GM18517 (cell line): ENCODE measurements at regions not wholly inside any gene's neighbourhood (a gene's known extent, or its start where the extent isn't known, plus 50 kb on each side); places are given as distances from the start of the nearest gene placed in this dataset.
A peak's percentile ranks its signal among the peaks of the same experiment; 100 is the strongest.

ENCODE experiments used
- ATAC-seq: cut with Tn5 transposase; IDR thresholded peaks from one replicate; pipeline ENCODE4 v1.9.1; 2021; ENCODE audit warnings: mild to moderate bottlenecking, moderate library complexity; ENCODE audit not compliant: unreplicated experiment

- no peak for ATAC-seq
Observed at GRCh38 chr5:56494300-56494731, 261.2 kb upstream of the ANKRD55 start.

- ATAC-seq: no peak
Observed at GRCh38 chr5:56493766-56494165, 260.6 kb upstream of the ANKRD55 start.

- no peak for ATAC-seq
Observed at GRCh38 chr5:56493308-56493707, 260.2 kb upstream of the ANKRD55 start.

GRCh38 chr5:56492812-56493211 lies 259.7 kb upstream of the ANKRD55 start:
- no peak for ATAC-seq

- no peak for ATAC-seq
Observed at GRCh38 chr5:56490971-56491468, 257.9 kb upstream of the ANKRD55 start.

GRCh38 chr5:56489272-56489671 lies 256.1 kb upstream of the ANKRD55 start:
- ATAC-seq: no peak

- ATAC-seq: no peak
Observed at GRCh38 chr5:56487528-56488115, 254.5 kb upstream of the ANKRD55 start.

GRCh38 chr5:56482363-56482762 lies 249.2 kb upstream of the ANKRD55 start:
- no peak for ATAC-seq

DNA sequence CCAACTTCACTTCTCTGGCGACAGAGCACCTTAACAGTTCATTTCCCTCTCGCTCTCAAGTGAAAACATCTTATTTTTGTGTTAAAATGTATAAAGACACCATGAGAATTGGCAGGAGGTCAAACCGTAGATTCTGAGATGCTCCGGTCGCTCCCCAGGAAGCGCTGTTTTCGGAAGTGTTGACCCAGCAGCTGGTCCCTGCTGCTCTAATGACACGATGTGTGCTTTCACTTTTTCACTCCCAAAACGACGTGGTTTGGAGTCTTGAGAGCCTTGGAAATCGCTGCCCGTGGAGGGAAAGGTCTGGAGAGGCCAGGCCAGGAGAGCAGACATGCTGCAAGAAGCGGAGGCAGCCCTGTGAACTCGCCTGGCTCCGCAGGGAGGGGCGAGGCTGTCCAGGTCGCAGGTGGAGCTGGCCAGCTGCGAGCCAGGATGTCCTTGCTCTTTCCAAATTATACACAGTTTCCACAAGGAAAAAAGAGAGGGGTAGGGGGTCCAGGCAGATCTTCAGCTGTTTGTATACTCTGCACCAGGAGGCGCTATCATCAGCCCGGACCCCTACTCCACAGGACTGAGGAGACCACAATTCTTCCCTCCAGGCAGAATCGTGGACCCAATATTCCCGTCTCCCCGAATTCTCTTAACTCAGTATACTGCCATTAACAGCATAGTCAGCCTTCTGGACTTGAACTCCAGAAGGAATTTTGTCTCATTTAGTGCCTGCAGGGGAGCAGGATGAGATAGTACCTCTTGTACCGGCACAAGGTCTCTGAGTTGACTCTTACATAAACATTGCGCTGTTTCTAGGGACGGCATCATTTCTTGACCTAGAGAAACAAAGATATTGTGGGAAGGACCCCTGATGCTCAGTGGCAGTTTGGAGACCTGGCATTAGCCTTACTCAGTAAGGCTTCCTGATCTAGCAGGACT lies 248.6 kb upstream of the ANKRD55 start:
- no peak for ATAC-seq

DNA sequence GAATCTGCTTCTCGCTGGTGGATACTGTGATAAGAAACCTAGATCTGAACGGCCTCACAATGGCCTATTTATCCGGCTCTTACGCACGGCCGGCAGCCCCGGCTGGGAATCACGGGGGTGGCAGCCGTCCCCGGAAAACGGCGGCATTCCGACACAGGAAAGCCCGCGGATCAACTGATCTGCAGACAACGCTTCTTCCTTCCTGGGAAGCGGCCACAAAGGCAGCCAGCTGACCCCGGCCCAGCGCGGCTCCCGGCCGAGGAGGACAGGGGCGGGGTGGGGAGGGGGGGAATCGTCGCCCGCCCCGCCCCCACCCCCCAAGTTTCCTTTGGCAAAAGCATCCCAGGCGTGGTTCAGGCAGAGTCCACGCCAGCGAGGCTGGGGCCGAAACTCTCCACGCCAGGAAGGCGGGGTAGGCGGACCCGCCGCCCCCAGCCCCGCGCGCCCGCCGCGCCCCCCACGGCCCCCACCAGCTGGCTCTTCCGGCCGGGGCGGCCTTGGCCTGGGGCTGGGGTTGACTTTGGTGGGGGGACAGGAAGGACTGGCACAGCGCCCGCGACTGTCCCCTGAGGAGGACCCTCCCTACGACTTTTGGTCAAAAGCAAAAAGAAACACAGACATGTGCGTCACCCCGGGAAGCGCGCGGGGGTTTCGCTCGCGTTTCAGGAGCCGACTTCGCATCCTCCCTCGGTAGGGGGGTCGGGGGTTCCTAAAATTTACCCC lies 247.7 kb upstream of the ANKRD55 start:
- no peak for ATAC-seq

DNA sequence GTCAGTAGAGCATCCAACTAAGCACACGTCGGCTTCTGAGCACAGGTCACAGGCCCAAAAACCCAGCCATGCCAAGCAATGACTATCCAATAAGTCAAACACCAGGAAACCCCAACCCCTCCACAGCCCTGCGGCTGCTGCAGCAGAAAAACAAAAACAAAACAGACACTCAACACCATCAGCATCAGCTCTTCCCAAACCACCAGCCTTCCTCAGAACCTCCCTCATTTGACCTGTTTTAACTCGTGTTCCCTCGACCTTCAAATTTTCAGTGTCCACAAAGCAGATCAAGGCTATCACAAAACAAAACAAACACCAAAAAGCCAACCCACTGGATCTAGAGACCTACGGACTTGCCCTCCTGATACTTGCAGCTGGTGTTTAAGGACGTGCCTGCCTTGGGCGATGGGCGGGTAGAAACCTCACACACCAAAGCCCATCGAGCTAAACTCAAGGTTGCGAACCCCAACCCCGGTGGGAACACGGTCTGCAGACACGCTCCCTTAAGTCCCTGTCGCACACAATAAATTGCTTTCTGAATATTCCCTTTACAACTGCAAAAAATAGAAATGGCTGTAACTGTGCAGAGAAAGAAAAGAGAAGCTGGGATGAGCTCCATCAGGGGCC lies 247.1 kb upstream of the ANKRD55 start:
- peak; percentile 38 for ATAC-seq

DNA sequence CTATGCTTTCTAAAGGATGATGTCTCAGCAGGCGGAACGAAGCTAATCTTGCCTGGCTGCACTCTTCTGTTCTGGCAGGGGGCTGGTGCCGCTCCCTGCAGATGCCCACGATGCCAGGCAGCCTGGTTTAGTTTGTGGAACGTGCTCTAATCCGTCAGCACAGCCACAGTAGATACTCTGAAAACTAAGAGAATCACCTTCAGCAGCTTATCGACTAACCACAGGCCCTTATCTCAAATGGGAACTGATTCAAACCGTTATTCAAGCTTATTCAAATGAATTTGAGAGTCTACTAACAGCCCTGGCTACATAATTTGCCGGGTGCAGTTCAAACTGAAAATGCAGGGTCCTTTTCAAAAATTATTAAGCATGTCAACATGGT lies 246.6 kb upstream of the ANKRD55 start:
- ATAC-seq: peak; percentile 24

DNA sequence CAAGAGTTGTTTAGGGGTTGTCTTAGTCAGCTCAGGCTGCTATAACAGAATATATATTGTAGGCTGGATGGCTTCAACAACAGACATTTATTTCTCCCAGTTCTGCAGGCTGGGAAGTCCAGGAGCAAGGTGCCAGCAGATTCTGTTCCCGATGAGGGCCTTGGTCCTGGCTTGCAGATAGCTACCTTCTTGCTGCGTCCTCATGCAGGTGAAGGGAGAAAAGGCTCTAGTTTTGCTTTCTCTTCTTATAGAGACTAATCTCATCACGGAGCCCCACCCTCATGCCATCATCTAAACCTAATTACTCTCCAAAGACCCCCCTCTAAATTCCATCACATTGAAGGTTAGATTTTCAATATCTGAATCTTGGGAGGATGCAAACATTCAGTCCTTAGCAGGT lies 246.0 kb upstream of the ANKRD55 start:
- ATAC-seq: no peak

GRCh38 chr5:56478062-56478461 lies 244.9 kb upstream of the ANKRD55 start:
- no peak for ATAC-seq

DNA sequence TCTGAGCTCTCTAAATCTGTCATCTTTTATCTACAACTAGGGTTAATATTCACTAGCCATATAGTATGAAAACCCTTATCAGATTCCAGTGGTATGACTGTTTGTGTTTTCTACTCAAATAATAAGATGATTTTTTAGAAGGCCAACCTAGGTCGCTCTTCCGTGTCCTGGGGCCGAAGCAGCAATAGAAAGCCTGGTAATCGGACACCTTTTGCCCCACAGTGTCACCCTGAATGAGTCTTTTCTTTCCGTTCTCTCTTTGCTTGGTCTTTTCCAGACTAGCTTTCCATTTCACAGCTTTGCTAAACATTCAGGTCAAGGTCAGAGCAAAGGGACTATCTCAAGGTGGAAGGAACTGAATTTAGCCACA lies 243.3 kb upstream of the ANKRD55 start:
- no peak for ATAC-seq

DNA sequence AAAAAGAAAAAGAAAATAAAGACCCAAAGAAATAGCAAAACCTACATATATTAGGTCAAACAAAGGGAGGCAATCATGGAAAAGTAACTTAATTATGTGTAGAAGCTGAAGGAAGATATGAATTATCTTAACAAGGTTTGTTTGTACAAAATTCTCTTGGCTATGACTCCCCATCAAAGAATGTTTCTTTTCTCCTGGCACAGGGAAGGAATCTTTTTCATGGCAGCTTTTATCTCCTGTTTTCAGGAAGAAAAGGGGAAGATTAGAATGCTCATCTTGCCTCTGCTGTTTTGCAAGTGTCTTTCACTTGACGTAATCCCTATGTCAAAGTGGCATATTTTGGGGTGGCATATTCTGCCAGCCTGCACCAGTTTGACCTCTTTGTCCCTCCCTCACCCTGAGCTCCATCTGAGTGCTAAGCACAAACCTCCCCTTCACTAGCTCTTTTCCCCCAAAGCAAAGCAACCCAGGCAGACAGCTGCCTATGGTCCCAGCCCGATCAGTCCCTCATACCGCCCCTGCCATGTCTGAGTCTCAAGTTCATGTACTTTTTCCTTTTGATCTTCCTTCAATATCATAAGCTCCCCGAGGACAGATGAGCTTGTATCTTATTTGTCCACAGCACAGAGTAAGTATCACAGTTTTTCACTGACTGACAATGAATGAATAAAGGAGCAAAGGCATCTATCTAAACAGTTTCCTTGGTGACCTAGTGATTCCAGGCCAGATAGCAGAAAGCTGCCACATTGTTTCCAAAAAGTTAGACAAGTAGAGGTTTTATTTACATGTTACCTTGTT lies 242.8 kb upstream of the ANKRD55 start:
- ATAC-seq: no peak

- ATAC-seq: no peak
Observed at GRCh38 chr5:56471707-56472106, 238.6 kb upstream of the ANKRD55 start.

GRCh38 chr5:56470007-56470406 lies 236.9 kb upstream of the ANKRD55 start:
- no peak for ATAC-seq

GRCh38 chr5:56468277-56468676 lies 235.1 kb upstream of the ANKRD55 start:
- no peak for ATAC-seq

- no peak for ATAC-seq
Observed at GRCh38 chr5:56467176-56467717, 234.1 kb upstream of the ANKRD55 start.
